IMR-90 (cell line): ENCODE measurements at regions not wholly inside any gene's neighbourhood (a gene's known extent, or its start where the extent isn't known, plus 50 kb on each side); places are given as distances from the start of the nearest gene placed in this dataset.

ENCODE experiments used
- ATAC-seq: fragments of 200-7000 bp; cut with Tn5 transposase; 2 replicates; pipeline ENCODE4 v1.9.1; 2020; ENCODE audit warnings: low read depth, mild to moderate bottlenecking, moderate library complexity
- BruUV-seq: library from RNA; stranded (reverse); fragments of 400-500 nt; replicated peaks from 2 replicates; lab custom pipeline; 2021; lab: Mats Ljungman, UMichigan
- CTCF ChIA-PET: fragments of 300-600 bp; formaldehyde crosslinking; extraction: SDS; loops from one replicate; lab custom pipeline; 2021; ENCODE audit warnings: antibody characterized with exemption; lab: Yijun Ruan, JAX
- POLR2A ChIA-PET: fragments of 300-600 bp; sonication (Branson Sonifier 250); formaldehyde crosslinking; loops from one replicate; lab custom pipeline; 2022; ENCODE audit warnings: antibody characterized with exemption; ENCODE audit not compliant: unreplicated experiment; lab: Charles Lee
- DNase-seq: peaks from one replicate; pipeline ENCODE4 v3.0.0; 2013
- H2AFZ ChIP-seq: replicated peaks from 2 replicates; pipeline ENCODE3; 2013; ENCODE audit warnings: low read length, mild to moderate bottlenecking; ENCODE audit not compliant: poor library complexity
- H2AK5ac ChIP-seq: 2 replicates; pipeline ENCODE4 v1.6.1; 2013; ENCODE audit warnings: low read depth, low read length, inconsistent platforms
- H2AK9ac ChIP-seq: replicated peaks from 2 replicates; pipeline ENCODE3; 2013; ENCODE audit warnings: mild to moderate bottlenecking, low read depth, low read length, moderate library complexity; ENCODE audit not compliant: poor library complexity
- H2BK120ac ChIP-seq: 2 replicates; pipeline ENCODE4 v1.6.1; 2013; ENCODE audit warnings: low read depth, low read length, inconsistent platforms
- H2BK15ac ChIP-seq: 3 replicates; pipeline ENCODE4 v1.6.1; 2013; ENCODE audit warnings: low read depth, low read length, inconsistent platforms
- H2BK20ac ChIP-seq: 2 replicates; pipeline ENCODE4 v1.6.1; 2013; ENCODE audit warnings: low read depth, mild to moderate bottlenecking, inconsistent platforms, low read length, moderate library complexity
- H2BK5ac ChIP-seq: 2 replicates; pipeline ENCODE4 v1.6.1; 2013; ENCODE audit warnings: mild to moderate bottlenecking, low read depth, low read length, inconsistent platforms; ENCODE audit not compliant: poor library complexity, severe bottlenecking
- H3K14ac ChIP-seq: replicated peaks from 2 replicates; pipeline ENCODE4 v1.6.1; 2013; ENCODE audit warnings: low read depth, low read length, inconsistent platforms
- H3K18ac ChIP-seq: 2 replicates; pipeline ENCODE4 v1.6.1; 2013; ENCODE audit warnings: low read depth, low read length, control low read depth
- H3K23ac ChIP-seq: 2 replicates; pipeline ENCODE4 v1.6.1; 2013; ENCODE audit warnings: low read depth, low read length, inconsistent platforms
- H3K27ac ChIP-seq: 2 replicates; pipeline ENCODE4 v1.5.1; 2013; ENCODE audit warnings: mild to moderate bottlenecking, control low read depth, low read length; ENCODE audit not compliant: insufficient read depth
- H3K27me3 ChIP-seq: 2 replicates; pipeline ENCODE4 v1.6.1; 2013; ENCODE audit warnings: low read length; ENCODE audit not compliant: control insufficient read depth, insufficient read depth
- H3K36me3 ChIP-seq: 2 replicates; pipeline ENCODE4 v1.6.1; 2013; ENCODE audit warnings: low read length, mixed read lengths; ENCODE audit not compliant: control insufficient read depth, insufficient read depth
- H3K4ac ChIP-seq: 2 replicates; pipeline ENCODE4 v1.6.1; 2013; ENCODE audit warnings: low read depth, low read length, inconsistent platforms
- H3K4me1 ChIP-seq: 2 replicates; pipeline ENCODE4 v1.6.1; 2013; ENCODE audit warnings: low read length, mixed read lengths; ENCODE audit not compliant: control insufficient read depth, insufficient read depth
- H3K4me2 ChIP-seq: 2 replicates; pipeline ENCODE4 v1.6.1; 2013; ENCODE audit warnings: low read depth, mild to moderate bottlenecking, control low read depth, low read length, moderate library complexity
- H3K4me3 ChIP-seq: 2 replicates; pipeline ENCODE4 v1.5.1; 2013; ENCODE audit warnings: low read depth, mild to moderate bottlenecking, control low read depth, low read length, moderate library complexity; ENCODE audit not compliant: insufficient read depth
- H3K56ac ChIP-seq: 2 replicates; pipeline ENCODE4 v1.6.1; 2013; ENCODE audit warnings: low read length, inconsistent platforms; ENCODE audit not compliant: insufficient read depth; ENCODE audit errors: extremely low read depth
- H3K79me1 ChIP-seq, 2 experiments: 2 replicates each; pipeline ENCODE4 v1.6.1; 2013; ENCODE audit warnings: low read length in 2 of 2, inconsistent platforms in 1 of 2, low read depth in 1 of 2
- H3K9ac ChIP-seq: 2 replicates; pipeline ENCODE4 v1.6.1; 2013; ENCODE audit warnings: low read depth, low read length, control low read depth
- H3K9me1 ChIP-seq: 2 replicates; pipeline ENCODE4 v1.6.1; 2013; ENCODE audit warnings: low read length, inconsistent platforms; ENCODE audit not compliant: insufficient read depth
- H3K9me3 ChIP-seq: 2 replicates; pipeline ENCODE4 v1.6.1; 2013; ENCODE audit warnings: low read length; ENCODE audit not compliant: control insufficient read depth, insufficient read depth
- H4K20me1 ChIP-seq: 2 replicates; pipeline ENCODE4 v1.6.1; 2013; ENCODE audit warnings: low read length, inconsistent platforms; ENCODE audit not compliant: insufficient read depth
- H4K5ac ChIP-seq: 2 replicates; pipeline ENCODE4 v1.6.1; 2013; ENCODE audit warnings: mild to moderate bottlenecking, low read depth, low read length, control low read depth
- H4K8ac ChIP-seq, 2 experiments: 2 replicates each; pipeline ENCODE4 v1.6.1; 2013; ENCODE audit warnings: low read depth in 2 of 2, low read length in 2 of 2, control low read depth in 1 of 2, inconsistent platforms in 1 of 2
- H4K91ac ChIP-seq: 2 replicates; pipeline ENCODE4 v1.6.1; 2013; ENCODE audit warnings: low read depth, low read length, inconsistent platforms; ENCODE audit not compliant: insufficient read depth
- CEBPB ChIP-seq: IDR thresholded peaks from 2 replicates; pipeline ENCODE4 v1.6.1; 2012; ENCODE audit warnings: low read depth, low read length, improper control_type of control experiment
- CHD1 ChIP-seq: IDR thresholded peaks from 2 replicates; pipeline ENCODE4 v1.6.1; 2012; ENCODE audit warnings: low read depth, low read length, improper control_type of control experiment
- CTCF ChIP-seq: conservative IDR thresholded peaks from 2 replicates; pipeline ENCODE4 v1.5.1; 2012; ENCODE audit warnings: mild to moderate bottlenecking, low read depth, low read length, improper control_type of control experiment
- MXI1 ChIP-seq: IDR thresholded peaks from 2 replicates; pipeline ENCODE4 v1.6.1; 2012; ENCODE audit warnings: low read depth, mild to moderate bottlenecking, low read length, moderate library complexity, borderline replicate concordance
- POLR2A ChIP-seq: IDR thresholded peaks from 2 replicates; pipeline ENCODE4 v1.6.1; 2012; ENCODE audit warnings: mild to moderate bottlenecking, low read depth, low read length
- RAD21 ChIP-seq: IDR thresholded peaks from 2 replicates; pipeline ENCODE4 v1.6.1; 2012; ENCODE audit warnings: low read length, improper control_type of control experiment
- USF2 ChIP-seq: fragments of 150-350 bp; IDR thresholded peaks from 2 replicates; pipeline ENCODE4 v1.6.1; 2017; ENCODE audit warnings: mild to moderate bottlenecking, antibody characterized with exemption, low read length, low read depth
- WGBS, 2 experiments: methylation state at CpG; one replicate each; pipeline versions ENCODE4 v1.1.5 to v1.1.7; 2013; ENCODE audit warnings: missing lambda C conversion rate in 2 of 2; ENCODE audit not compliant: insufficient read length in 1 of 2; ENCODE audit errors: extremely low coverage in 2 of 2; 5-methylcytosine and 5-hydroxymethylcytosine counted together
- dilution Hi-C: fragments of 300-500 bp; cut with HindIII; formaldehyde crosslinking; loops from one replicate; pipeline ENCODE4 v1.14.3; 2018; ENCODE audit warnings: low sequenced_read_pairs; ENCODE audit not compliant: unreplicated experiment
- in situ Hi-C: fragments of 300-500 bp; cut with MboI; formaldehyde crosslinking; loops from 3 replicates; pipeline ENCODE4 v1.14.3; 2019; ENCODE audit warnings: low sequenced_read_pairs, inconsistent platforms, mixed read lengths
- intact Hi-C: fragments of 100-400 bp; cut with micrococcal nuclease; formaldehyde crosslinking; loops from 2 replicates; pipeline ENCODE4 v1.10.0; 2022

GRCh38 chr4:125770814-125771398 is 456.2 kb downstream of the FAT4 start:
- H3K9ac ChIP-seq: no peak overlapping the region
- H4K8ac ChIP-seq: no peak overlapping the region
- in situ Hi-C loops: loop anchor here (25.0 kb wide), 1 partner anchor 1616 kb away; no protein-coding TSS in a partner anchor
- H4K5ac ChIP-seq: no peak overlapping the region
- intact Hi-C loops: no loop called here
- dilution Hi-C loops: no loop called here
- WGBS, 2 experiments: no CpG with 5 or more reads among the region's 6 CpGs
- no peak overlapping the region for H3K4me3 ChIP-seq
- no peak overlapping the region for H3K18ac ChIP-seq
- no peaks in the 10 kb centered on the region for H3K79me1 ChIP-seq
- no peak overlapping the region for H2BK15ac ChIP-seq
- no peak overlapping the region for H2AK5ac ChIP-seq
- H3K27ac ChIP-seq: no peak overlapping the region
- no peak overlapping the region for H3K56ac ChIP-seq
- no peaks in the 10 kb centered on the region for H3K36me3 ChIP-seq
- no peak for ATAC-seq
- no peak overlapping the region for H2AK9ac ChIP-seq
- no peak for TF ChIP-seq USF2
- TF ChIP-seq CHD1: no peak
- no peak for TF ChIP-seq POLR2A
- TF ChIP-seq RAD21: no peak
- TF ChIP-seq CTCF: no peak
- no peak for TF ChIP-seq CEBPB
- no peak for TF ChIP-seq MXI1
- no peak overlapping the region for H3K4me2 ChIP-seq
- H2AFZ ChIP-seq: no peak overlapping the region
- no peaks in the 10 kb centered on the region for H3K9me3 ChIP-seq
- no TSS peak for BruUV-seq
- H3K14ac ChIP-seq: no peak overlapping the region
- H3K4me1 ChIP-seq: no peaks in the 10 kb centered on the region
- H2BK5ac ChIP-seq: no peak overlapping the region
- POLR2A ChIA-PET: no interaction called here
- H3K9me1 ChIP-seq: no peaks in the 10 kb centered on the region
- H2BK120ac ChIP-seq: no peak overlapping the region
- H3K27me3 ChIP-seq: no peaks in the 10 kb centered on the region
- no peak for DNase-seq
- H2BK20ac ChIP-seq: no peak overlapping the region
- no peak overlapping the region for H4K91ac ChIP-seq
- H3K23ac ChIP-seq: no peak overlapping the region
- H4K20me1 ChIP-seq: no peaks in the 10 kb centered on the region
- CTCF ChIA-PET: no interaction called here
- H3K4ac ChIP-seq: no peak overlapping the region
